ENCODE measurements at regions not wholly inside any gene's neighbourhood (a gene's known extent, or its start where the extent isn't known, plus 50 kb on each side); places are given as distances from the start of the nearest gene placed in this dataset.

- no peak overlapping the region for H3K4me3 ChIP-seq (ENCODE audit: low read depth, low read length)
- no peak for TF ChIP-seq CTCF (IDR thresholded peaks at IDR 0.05; ENCODE audit: insufficient read depth, low read length)
- DNase-seq (ENCODE audit: low read depth): no peak
These were observed 2012.0 kb upstream of the LRRTM1 start for GRCh38 chr2:82316586-82316985.

- DNase-seq (ENCODE audit: low read depth): no peak
- no peak for TF ChIP-seq CTCF (IDR thresholded peaks at IDR 0.05; ENCODE audit: insufficient read depth, low read length)
These were observed 2010.4 kb upstream of the LRRTM1 start for GRCh38 chr2:82314836-82315472.

GRCh38 chr2:82307511-82307910 is 2003.0 kb upstream of the LRRTM1 start:
- H3K4me3 ChIP-seq (ENCODE audit: low read depth, low read length): no peak overlapping the region
- no peak for TF ChIP-seq CTCF (IDR thresholded peaks at IDR 0.05; ENCODE audit: insufficient read depth, low read length)
- DNase-seq (ENCODE audit: low read depth): no peak

More at GRCh38 chr2:82314836-82315472, 2010.4 kb upstream of the LRRTM1 start:
- H3K4me3 ChIP-seq (ENCODE audit: low read depth, low read length): no peak overlapping the region

- H3K4me3 ChIP-seq (ENCODE audit: low read depth, low read length): no peak overlapping the region
- no peak for TF ChIP-seq CTCF (IDR thresholded peaks at IDR 0.05; ENCODE audit: insufficient read depth, low read length)
- DNase-seq (ENCODE audit: low read depth): no peak
These were observed 1997.0 kb upstream of the LRRTM1 start for GRCh38 chr2:82301506-82301905.

GRCh38 chr2:82289446-82289845 is 1984.9 kb upstream of the LRRTM1 start:
- DNase-seq (ENCODE audit: low read depth): no peak
- no peak overlapping the region for H3K4me3 ChIP-seq (ENCODE audit: low read depth, low read length)
- TF ChIP-seq CTCF (IDR thresholded peaks at IDR 0.05; ENCODE audit: insufficient read depth, low read length): no peak

- no peak for DNase-seq (ENCODE audit: low read depth)
- TF ChIP-seq CTCF (IDR thresholded peaks at IDR 0.05; ENCODE audit: insufficient read depth, low read length): no peak
- H3K4me3 ChIP-seq (ENCODE audit: low read depth, low read length): no peak overlapping the region
These were observed 1978.5 kb upstream of the LRRTM1 start for GRCh38 chr2:82283075-82283474.

All from fibroblast of the aortic adventitia (primary cell).